ENCODE measurements at regions not wholly inside any gene's neighbourhood (a gene's known extent, or its start where the extent isn't known, plus 50 kb on each side); places are given as distances from the start of the nearest gene placed in this dataset.

DNA sequence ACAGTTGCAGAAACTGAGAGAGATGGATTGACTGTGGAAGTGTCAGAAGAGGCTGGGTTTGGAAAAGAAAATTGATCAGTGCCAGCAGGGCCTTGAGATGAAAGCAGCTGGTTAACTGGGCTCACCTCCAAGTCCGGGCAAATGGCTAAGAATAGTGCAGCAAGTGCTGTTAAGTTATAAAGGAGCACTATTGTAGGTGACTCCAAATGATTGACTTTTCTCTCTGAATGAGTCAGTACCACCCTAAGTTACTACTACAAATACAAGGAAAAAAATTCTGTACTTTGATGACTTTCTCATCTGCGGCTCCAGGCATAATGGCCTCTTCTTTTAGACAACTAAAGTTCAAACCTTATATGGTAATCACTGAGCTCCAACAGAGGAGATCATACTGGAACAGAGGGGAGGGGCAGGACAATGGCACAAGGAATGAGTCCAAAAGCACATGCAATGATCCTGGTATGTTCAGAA lies 733.4 kb upstream of the INTU start:
- TF ChIP-seq, protein P1, sequence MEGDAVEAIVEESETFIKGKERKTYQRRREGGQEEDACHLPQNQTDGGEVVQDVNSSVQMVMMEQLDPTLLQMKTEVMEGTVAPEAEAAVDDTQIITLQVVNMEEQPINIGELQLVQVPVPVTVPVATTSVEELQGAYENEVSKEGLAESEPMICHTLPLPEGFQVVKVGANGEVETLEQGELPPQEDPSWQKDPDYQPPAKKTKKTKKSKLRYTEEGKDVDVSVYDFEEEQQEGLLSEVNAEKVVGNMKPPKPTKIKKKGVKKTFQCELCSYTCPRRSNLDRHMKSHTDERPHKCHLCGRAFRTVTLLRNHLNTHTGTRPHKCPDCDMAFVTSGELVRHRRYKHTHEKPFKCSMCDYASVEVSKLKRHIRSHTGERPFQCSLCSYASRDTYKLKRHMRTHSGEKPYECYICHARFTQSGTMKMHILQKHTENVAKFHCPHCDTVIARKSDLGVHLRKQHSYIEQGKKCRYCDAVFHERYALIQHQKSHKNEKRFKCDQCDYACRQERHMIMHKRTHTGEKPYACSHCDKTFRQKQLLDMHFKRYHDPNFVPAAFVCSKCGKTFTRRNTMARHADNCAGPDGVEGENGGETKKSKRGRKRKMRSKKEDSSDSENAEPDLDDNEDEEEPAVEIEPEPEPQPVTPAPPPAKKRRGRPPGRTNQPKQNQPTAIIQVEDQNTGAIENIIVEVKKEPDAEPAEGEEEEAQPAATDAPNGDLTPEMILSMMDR (IDR thresholded peaks at IDR 0.05 in 8 of 11, conservative IDR thresholded peaks at IDR 0.05 in 3 of 11): no peak
- no peak for TF ChIP-seq POLR2A (IDR thresholded peaks at IDR 0.05)
- no peak for TF ChIP-seq POLR2AphosphoS5 (IDR thresholded peaks at IDR 0.05)

Data from spleen (tissue), 7 donors.